ENCODE measurements at regions not wholly inside any gene's neighbourhood (a gene's known extent, or its start where the extent isn't known, plus 50 kb on each side); places are given as distances from the start of the nearest gene placed in this dataset.

DNA sequence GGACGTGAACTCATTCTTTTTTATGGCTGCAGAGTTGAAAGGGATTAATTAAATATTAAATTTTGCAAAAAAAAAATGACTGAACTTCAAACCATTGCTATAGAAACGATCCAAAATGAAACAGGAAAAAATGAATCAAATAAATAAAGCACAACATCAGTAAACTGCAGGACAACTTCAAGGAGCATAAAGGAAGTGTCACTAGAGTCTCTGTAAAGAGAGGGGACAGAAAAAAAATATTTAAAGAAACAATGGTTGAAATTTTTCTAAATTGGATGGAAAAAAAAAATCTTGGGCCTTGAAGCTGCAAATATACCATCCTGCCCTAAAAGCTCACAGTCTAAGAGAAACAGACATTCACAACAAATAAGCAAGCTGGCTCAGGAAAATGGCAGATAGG is 339.3 kb upstream of the INTU start:
- no peak for DNase-seq
- no peaks in the 10 kb centered on the region for H3K27me3 ChIP-seq (replicated peaks in 1 of 7)
- no peaks in the 10 kb centered on the region for H3K4me1 ChIP-seq
- 27 to 48% (median 41%) methylated on average over 2 of the region's 2 CpGs for WGBS, 5 donors
- peaks cover 0 to 59% (median 48%) of the 10 kb centered on the region in 8 donors for H3K9me3 ChIP-seq
- H3K36me3 ChIP-seq: no peaks in the 10 kb centered on the region
- no peak overlapping the region for H3K4me3 ChIP-seq
- intact Hi-C loops (cut with DNase I; ENCODE audit: low total_unique reads): no loop called here
- no peak overlapping the region for H3K27ac ChIP-seq
- TF ChIP-seq POLR2AphosphoS5 (IDR thresholded peaks at IDR 0.05): no peak
- TF ChIP-seq POLR2A (IDR thresholded peaks at IDR 0.05): no peak

- Histone ChIP-seq H3K27me3 (replicated peaks in 1 of 7) (no peaks in the 10 kb centered on the region), H3K4me1 (no peaks in the 10 kb centered on the region), H3K9me3 (peaks cover 0 to 45% (median 26%) of the 10 kb centered on the region in 8 donors), H3K4me3 (no peak overlapping the region), H3K27ac (no peak overlapping the region), H3K36me3 (no peaks in the 10 kb centered on the region)
- no peak for TF ChIP-seq POLR2A (IDR thresholded peaks at IDR 0.05)
- no peak for TF ChIP-seq POLR2AphosphoS5 (IDR thresholded peaks at IDR 0.05)
- TF ChIP-seq CTCF (IDR thresholded peaks at IDR 0.05 in 8 of 11, conservative IDR thresholded peaks at IDR 0.05 in 3 of 11): no peak
- WGBS, 5 donors: 56 to 84% (median 69%) methylated on average over 2 of the region's 2 CpGs
- DNase-seq: no peak
- intact Hi-C loops (cut with DNase I; ENCODE audit: low total_unique reads): no loop called here
Observed at GRCh38 chr4:127304356-127304755, 328.4 kb upstream of the INTU start.

DNA sequence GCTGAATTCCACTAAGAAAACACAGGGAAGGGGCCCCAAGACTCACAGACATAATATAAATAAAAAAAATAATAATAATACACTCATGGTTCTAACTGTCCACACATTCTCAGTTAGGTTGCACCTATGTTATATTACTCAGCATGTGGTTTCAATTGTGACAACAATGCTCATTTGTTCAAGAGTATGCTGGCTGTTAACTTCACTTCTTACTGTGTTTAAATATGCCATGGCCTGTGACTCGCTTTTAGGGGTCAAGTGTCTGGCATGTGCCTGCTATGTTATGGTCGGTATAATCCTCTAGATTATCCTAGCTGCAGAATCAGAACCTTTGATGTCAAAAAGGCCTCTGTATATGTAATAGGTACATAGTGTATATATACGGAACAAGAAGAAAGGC is 324.8 kb upstream of the INTU start:
- 84 to 91% (median 89%) methylated on average over 3 of the region's 3 CpGs for WGBS, 5 donors

GRCh38 chr4:127309369-127310102 is 323.2 kb upstream of the INTU start:
- intact Hi-C loops (cut with DNase I; ENCODE audit: low total_unique reads): no loop called here
- H3K36me3 ChIP-seq: no peaks in the 10 kb centered on the region
- H3K4me3 ChIP-seq: no peak overlapping the region
- TF ChIP-seq CTCF (IDR thresholded peaks at IDR 0.05 in 8 of 11, conservative IDR thresholded peaks at IDR 0.05 in 3 of 11): no peak
- TF ChIP-seq POLR2A (IDR thresholded peaks at IDR 0.05): no peak
- TF ChIP-seq POLR2AphosphoS5 (IDR thresholded peaks at IDR 0.05): no peak
- H3K4me1 ChIP-seq: no peaks in the 10 kb centered on the region
- 69 to 76% (median 73%) methylated on average over 3 of the region's 3 CpGs for WGBS, 5 donors
- H3K27me3 ChIP-seq (replicated peaks in 1 of 7): no peaks in the 10 kb centered on the region
- H3K9me3 ChIP-seq: peaks cover 2 to 36% (median 26%) of the 10 kb centered on the region in 8 donors
- H3K27ac ChIP-seq: no peak overlapping the region
- DNase-seq: no peak

More for the DNA sequence above, 324.8 kb upstream of the INTU start:
- intact Hi-C loops (cut with DNase I; ENCODE audit: low total_unique reads): no loop called here
- TF ChIP-seq POLR2A (IDR thresholded peaks at IDR 0.05): no peak
- H3K27ac ChIP-seq: no peak overlapping the region
- H3K4me3 ChIP-seq: no peak overlapping the region
- H3K27me3 ChIP-seq (replicated peaks in 1 of 7): no peaks in the 10 kb centered on the region
- no peaks in the 10 kb centered on the region for H3K4me1 ChIP-seq
- H3K36me3 ChIP-seq: no peaks in the 10 kb centered on the region
- peaks cover 0 to 27% (median 11%) of the 10 kb centered on the region in 8 donors for H3K9me3 ChIP-seq
- no peak for DNase-seq

GRCh38 chr4:127311371-127311770 is 321.4 kb upstream of the INTU start:
- no peak for DNase-seq
- no peak overlapping the region for H3K27ac ChIP-seq
- no peak for TF ChIP-seq POLR2AphosphoS5 (IDR thresholded peaks at IDR 0.05)
- TF ChIP-seq POLR2A (IDR thresholded peaks at IDR 0.05): no peak
- no peak for TF ChIP-seq CTCF (IDR thresholded peaks at IDR 0.05 in 8 of 11, conservative IDR thresholded peaks at IDR 0.05 in 3 of 11)
- H3K4me1 ChIP-seq: no peaks in the 10 kb centered on the region
- no peaks in the 10 kb centered on the region for H3K36me3 ChIP-seq
- peaks cover 4 to 49% (median 35%) of the 10 kb centered on the region in 8 donors for H3K9me3 ChIP-seq
- 91 to 100% (median 93%) methylated on average over 1 of the region's 1 CpG for WGBS, 5 donors
- intact Hi-C loops (cut with DNase I; ENCODE audit: low total_unique reads): no loop called here
- no peak overlapping the region for H3K4me3 ChIP-seq
- no peaks in the 10 kb centered on the region for H3K27me3 ChIP-seq (replicated peaks in 1 of 7)

Measured in spleen (tissue), 11 donors.